Upper lobe of left lung (tissue), 6 donors: ENCODE measurements at regions not wholly inside any gene's neighbourhood (a gene's known extent, or its start where the extent isn't known, plus 50 kb on each side); places are given as distances from the start of the nearest gene placed in this dataset.
"Not testable (repeated sequence)": the region's sequence is repeated elsewhere in the genome, so short reads cannot be mapped to it uniquely, and the experiment has no call there.

ENCODE experiments used
- ATAC-seq, 2 donors: fragments of 200-7000 bp; cut with Tn5 transposase; one replicate each; pipeline ENCODE4 v1.9.1; 2022; ENCODE audit warnings: mild to moderate bottlenecking in 2 of 2, moderate library complexity in 2 of 2; ENCODE audit not compliant: low FRiP score in 2 of 2
- DNase-seq, 2 donors: peaks; one replicate each; pipeline ENCODE4 v3.0.0-alpha.2; 2019 to 2020
- H3K27ac ChIP-seq, 4 donors: fragments of 200-600 bp; sonication (generic); one replicate each; pipeline ENCODE4 v1.5.1; 2016 to 2019
- H3K27me3 ChIP-seq, 4 donors: fragments of 200-600 bp; sonication (generic); one replicate each; pipeline ENCODE4 v1.5.1; 2017 to 2019
- H3K36me3 ChIP-seq, 4 donors: fragments of 200-600 bp; sonication (generic); one replicate each; pipeline ENCODE4 v1.5.1; 2016 to 2019
- H3K4me1 ChIP-seq, 4 donors: fragments of 200-600 bp; sonication (generic); one replicate each; pipeline ENCODE4 v1.5.1; 2018 to 2019
- H3K4me3 ChIP-seq, 4 donors: fragments of 200-600 bp; sonication (generic); one replicate each; pipeline ENCODE4 v1.5.1; 2017 to 2019; ENCODE audit warnings: mild to moderate bottlenecking in 2 of 4, moderate library complexity in 1 of 4
- H3K9me3 ChIP-seq, 4 donors: fragments of 200-600 bp; sonication (generic); one replicate each; pipeline ENCODE4 v1.5.1; 2018 to 2019
- CTCF ChIP-seq, 6 experiments: fragments of 450-650 bp in 4 of 6; fragments of 200-600 bp in 2 of 6; sonication (generic) in 2 of 6; IDR thresholded peaks; one replicate each; pipeline ENCODE4 v1.5.1; 2016 to 2019; ENCODE audit warnings: antibody characterized with exemption in 6 of 6
- EP300 ChIP-seq, 4 donors: sonication (generic); formaldehyde crosslinking; IDR thresholded peaks; one replicate each; pipeline ENCODE4 v1.5.1; 2017; ENCODE audit warnings: antibody characterized with exemption in 4 of 4, control low read depth in 2 of 4
- POLR2A ChIP-seq, 4 donors: fragments of 450-650 bp; IDR thresholded peaks; one replicate each; pipeline ENCODE4 v1.5.1; 2016 to 2017; ENCODE audit warnings: antibody characterized with exemption in 4 of 4, mild to moderate bottlenecking in 2 of 4
- POLR2AphosphoS5 ChIP-seq, 2 donors: sonication (generic); formaldehyde crosslinking; IDR thresholded peaks; one replicate each; pipeline ENCODE4 v1.5.1; 2017; ENCODE audit warnings: antibody characterized with exemption in 2 of 2
- WGBS, 2 donors: methylation state at CpG; one replicate each; pipeline ENCODE4 v1.1.5; 2017 to 2018; 5-methylcytosine and 5-hydroxymethylcytosine counted together
- donor health status: DM: no; HTN: no; CAD: no; lungs with moderate emphysema.
- donor health status: DM: no; HTN: yes; CAD: no; lungs with severe emphysema.

- no peak overlapping the region for H3K27ac ChIP-seq
- TF ChIP-seq POLR2A (IDR thresholded peaks at IDR 0.05) (no peak), POLR2AphosphoS5 (IDR thresholded peaks at IDR 0.05) (no peak), EP300 (IDR thresholded peaks at IDR 0.05) (no peak), CTCF (IDR thresholded peaks at IDR 0.05) (no peak)
- no peak overlapping the region for H3K4me3 ChIP-seq
- H3K9me3 ChIP-seq: no peaks in the 10 kb centered on the region
- no peaks in the 10 kb centered on the region for H3K36me3 ChIP-seq
- DNase-seq (no peak), ATAC-seq (no peak)
- H3K4me1 ChIP-seq: no peaks in the 10 kb centered on the region
- 55 to 80% methylated on average over 1 of the region's 1 CpG for WGBS, 2 donors
- no peaks in the 10 kb centered on the region for H3K27me3 ChIP-seq
Measured at GRCh38 chr13:88026241-88026640, 355.1 kb downstream of the SLITRK5 start.

GRCh38 chr13:88031980-88032559 lies 360.9 kb downstream of the SLITRK5 start:
- Histone ChIP-seq H3K27me3 (no peaks in the 10 kb centered on the region), H3K36me3 (no peaks in the 10 kb centered on the region), H3K27ac (no peak overlapping the region), H3K4me3 (no peak overlapping the region), H3K4me1 (no peaks in the 10 kb centered on the region), H3K9me3 (no peaks in the 10 kb centered on the region)
- DNase-seq: no peak
- ATAC-seq: no peak
- TF ChIP-seq POLR2A (IDR thresholded peaks at IDR 0.05) (no peak), EP300 (IDR thresholded peaks at IDR 0.05) (no peak), POLR2AphosphoS5 (IDR thresholded peaks at IDR 0.05) (no peak), CTCF (IDR thresholded peaks at IDR 0.05) (no peak)

- WGBS, 2 donors: 93 to 94% methylated on average over 8 of the region's 8 CpGs
- H3K9me3 ChIP-seq, H3K27me3 ChIP-seq, H3K36me3 ChIP-seq, H3K27ac ChIP-seq, H3K4me1 ChIP-seq, H3K4me3 ChIP-seq, ATAC-seq: not testable (repeated sequence)
- peak in 1 of 2 donors; percentile 10 for DNase-seq
Measured at GRCh38 chr13:88036205-88036604, 365.0 kb downstream of the SLITRK5 start.

GRCh38 chr13:88042489-88042888 lies 371.3 kb downstream of the SLITRK5 start:
- Histone ChIP-seq H3K27ac (no peak overlapping the region), H3K4me3 (no peak overlapping the region), H3K9me3 (no peaks in the 10 kb centered on the region), H3K4me1 (no peaks in the 10 kb centered on the region), H3K27me3 (no peaks in the 10 kb centered on the region), H3K36me3 (no peaks in the 10 kb centered on the region)
- WGBS, 2 donors: 30 to 31% methylated on average over 1 of the region's 1 CpG
- DNase-seq: no peak
- TF ChIP-seq CTCF (IDR thresholded peaks at IDR 0.05): no peak
- TF ChIP-seq POLR2AphosphoS5 (IDR thresholded peaks at IDR 0.05): no peak
- no peak for ATAC-seq

GRCh38 chr13:88051746-88052482 lies 380.7 kb downstream of the SLITRK5 start:
- 72 to 78% methylated on average over 8 of the region's 8 CpGs for WGBS, 2 donors
- DNase-seq (peak; percentile 27 to 42), ATAC-seq (peak in 1 of 2 donors; percentile 46)
- Histone ChIP-seq H3K27ac (no peak overlapping the region), H3K4me3 (no peak overlapping the region), H3K9me3 (peaks cover 0 to 13% (median 3%) of the 10 kb centered on the region in 4 donors), H3K4me1 (no peaks in the 10 kb centered on the region), H3K36me3 (no peaks in the 10 kb centered on the region), H3K27me3 (no peaks in the 10 kb centered on the region)
- no peak for TF ChIP-seq POLR2AphosphoS5 (IDR thresholded peaks at IDR 0.05)
- TF ChIP-seq EP300 (IDR thresholded peaks at IDR 0.05): no peak
- TF ChIP-seq CTCF (IDR thresholded peaks at IDR 0.05): no peak
- TF ChIP-seq POLR2A (IDR thresholded peaks at IDR 0.05): no peak
